Ascending aorta (tissue), 2 donors: ENCODE measurements at regions not wholly inside any gene's neighbourhood (a gene's known extent, or its start where the extent isn't known, plus 50 kb on each side); places are given as distances from the start of the nearest gene placed in this dataset.

Experiments
- DNase-seq, 2 donors: peaks; one replicate each; pipeline ENCODE4 v3.0.0-alpha.2; 2019; ENCODE audit warnings: low spot score in 2 of 2
- H3K27ac ChIP-seq, 2 donors: fragments of 200-600 bp; sonication (generic); one replicate each; pipeline ENCODE4 v1.5.1; 2016 to 2017; ENCODE audit warnings: mild to moderate bottlenecking in 1 of 2
- H3K27me3 ChIP-seq: fragments of 200-600 bp; sonication (generic); one replicate; pipeline ENCODE4 v1.5.1; 2017
- H3K36me3 ChIP-seq, 2 donors: fragments of 200-600 bp; sonication (generic); one replicate each; pipeline ENCODE4 v1.5.1; 2016
- H3K4me1 ChIP-seq, 2 donors: fragments of 200-600 bp; sonication (generic); one replicate each; pipeline ENCODE4 v1.5.1; 2016 to 2017; ENCODE audit warnings: mild to moderate bottlenecking in 1 of 2
- H3K4me3 ChIP-seq, 2 donors: fragments of 200-600 bp; sonication (generic); one replicate each; pipeline ENCODE4 v1.5.1; 2016 to 2017; ENCODE audit warnings: mild to moderate bottlenecking in 1 of 2
- H3K9me3 ChIP-seq, 2 donors: fragments of 200-600 bp; sonication (generic); one replicate each; pipeline ENCODE4 v1.5.1; 2016
- intact Hi-C: fragments of 100-400 bp; cut with DNase I; formaldehyde crosslinking; loops from one replicate; pipeline ENCODE4 v1.15.1; 2023
- TF ChIP-seq, protein P1 (sequence below), 3 experiments: fragments of 200-600 bp in 2 of 3; fragments of 450-650 bp in 1 of 3; sonication (generic) in 2 of 3; IDR thresholded peaks; one replicate each; pipeline ENCODE4 v1.5.1; 2016 to 2019; ENCODE audit warnings: antibody characterized with exemption in 3 of 3, mild to moderate bottlenecking in 1 of 3, moderate library complexity in 1 of 3

- no peaks in the 10 kb centered on the region for H3K36me3 ChIP-seq
- no peak for DNase-seq
- intact Hi-C loops: no loop called here
Observed at GRCh38 chr1:79688932-79689331, 682.4 kb upstream of the ADGRL4 start.

GRCh38 chr1:79683420-79683819 lies 676.9 kb upstream of the ADGRL4 start:
- TF ChIP-seq, protein P1, sequence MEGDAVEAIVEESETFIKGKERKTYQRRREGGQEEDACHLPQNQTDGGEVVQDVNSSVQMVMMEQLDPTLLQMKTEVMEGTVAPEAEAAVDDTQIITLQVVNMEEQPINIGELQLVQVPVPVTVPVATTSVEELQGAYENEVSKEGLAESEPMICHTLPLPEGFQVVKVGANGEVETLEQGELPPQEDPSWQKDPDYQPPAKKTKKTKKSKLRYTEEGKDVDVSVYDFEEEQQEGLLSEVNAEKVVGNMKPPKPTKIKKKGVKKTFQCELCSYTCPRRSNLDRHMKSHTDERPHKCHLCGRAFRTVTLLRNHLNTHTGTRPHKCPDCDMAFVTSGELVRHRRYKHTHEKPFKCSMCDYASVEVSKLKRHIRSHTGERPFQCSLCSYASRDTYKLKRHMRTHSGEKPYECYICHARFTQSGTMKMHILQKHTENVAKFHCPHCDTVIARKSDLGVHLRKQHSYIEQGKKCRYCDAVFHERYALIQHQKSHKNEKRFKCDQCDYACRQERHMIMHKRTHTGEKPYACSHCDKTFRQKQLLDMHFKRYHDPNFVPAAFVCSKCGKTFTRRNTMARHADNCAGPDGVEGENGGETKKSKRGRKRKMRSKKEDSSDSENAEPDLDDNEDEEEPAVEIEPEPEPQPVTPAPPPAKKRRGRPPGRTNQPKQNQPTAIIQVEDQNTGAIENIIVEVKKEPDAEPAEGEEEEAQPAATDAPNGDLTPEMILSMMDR (IDR thresholded peaks at IDR 0.05): no peak
- no peak overlapping the region for H3K4me3 ChIP-seq
- no peak for DNase-seq
- no peaks in the 10 kb centered on the region for H3K9me3 ChIP-seq
- H3K4me1 ChIP-seq: no peaks in the 10 kb centered on the region
- H3K27ac ChIP-seq: no peak overlapping the region
- intact Hi-C loops: no loop called here
- no peaks in the 10 kb centered on the region for H3K27me3 ChIP-seq
- H3K36me3 ChIP-seq: no peaks in the 10 kb centered on the region

More at GRCh38 chr1:79688932-79689331, 682.4 kb upstream of the ADGRL4 start:
- Histone ChIP-seq H3K9me3 (no peaks in the 10 kb centered on the region), H3K4me3 (no peak overlapping the region), H3K4me1 (no peaks in the 10 kb centered on the region), H3K27ac (no peak overlapping the region), H3K27me3 (no peaks in the 10 kb centered on the region)
- TF ChIP-seq, protein P1 (IDR thresholded peaks at IDR 0.05): no peak

GRCh38 chr1:79682478-79682877 lies 675.9 kb upstream of the ADGRL4 start:
- Histone ChIP-seq H3K27ac (no peak overlapping the region), H3K36me3 (no peaks in the 10 kb centered on the region), H3K4me1 (no peaks in the 10 kb centered on the region), H3K9me3 (no peaks in the 10 kb centered on the region), H3K27me3 (no peaks in the 10 kb centered on the region), H3K4me3 (no peak overlapping the region)
- no peak for DNase-seq
- intact Hi-C loops: no loop called here
- TF ChIP-seq, protein P1 (IDR thresholded peaks at IDR 0.05): no peak

GRCh38 chr1:79681382-79681781 lies 674.9 kb upstream of the ADGRL4 start:
- H3K4me1 ChIP-seq: no peaks in the 10 kb centered on the region
- H3K27me3 ChIP-seq: no peaks in the 10 kb centered on the region
- H3K36me3 ChIP-seq: no peaks in the 10 kb centered on the region
- H3K27ac ChIP-seq: no peak overlapping the region
- intact Hi-C loops: no loop called here
- no peaks in the 10 kb centered on the region for H3K9me3 ChIP-seq
- TF ChIP-seq, protein P1 (IDR thresholded peaks at IDR 0.05): no peak
- no peak overlapping the region for H3K4me3 ChIP-seq
- no peak for DNase-seq

GRCh38 chr1:79679916-79680315 lies 673.4 kb upstream of the ADGRL4 start:
- TF ChIP-seq, protein P1 (IDR thresholded peaks at IDR 0.05): no peak
- H3K9me3 ChIP-seq: peaks cover 0 to 6% of the 10 kb centered on the region in 2 donors
- intact Hi-C loops: no loop called here
- H3K36me3 ChIP-seq: no peaks in the 10 kb centered on the region
- H3K27me3 ChIP-seq: no peaks in the 10 kb centered on the region
- H3K27ac ChIP-seq: no peak overlapping the region
- H3K4me1 ChIP-seq: no peaks in the 10 kb centered on the region
- DNase-seq: no peak
- no peak overlapping the region for H3K4me3 ChIP-seq
